Heart left ventricle (tissue), 16 donors: ENCODE measurements at regions not wholly inside any gene's neighbourhood (a gene's known extent, or its start where the extent isn't known, plus 50 kb on each side); places are given as distances from the start of the nearest gene placed in this dataset.

ENCODE experiments used
- ATAC-seq, 4 donors: fragments of 200-7000 bp; cut with Tn5 transposase; one replicate each; pipeline ENCODE4 v1.9.1; 2020 to 2022; ENCODE audit warnings: moderate library complexity in 4 of 4, mild to moderate bottlenecking in 3 of 4, moderate number of reproducible peaks in 1 of 4
- DNase-seq, 5 donors: peaks; one replicate each; pipeline ENCODE4 v3.0.0-alpha.2; 2020
- H3K27ac ChIP-seq, 12 donors: fragments of 200-600 bp; sonication (generic) in 4 of 12; one replicate each; pipeline versions ENCODE4 v1.5.0 to v1.8.0; 2016 to 2022; ENCODE audit warnings: mild to moderate bottlenecking in 2 of 12
- H3K27me3 ChIP-seq, 9 donors: fragments of 200-600 bp; sonication (generic) in 2 of 9; one replicate each; pipeline versions ENCODE4 v1.5.1 to v1.8.0; 2016 to 2022; ENCODE audit warnings: mild to moderate bottlenecking in 3 of 9
- H3K36me3 ChIP-seq, 9 donors: fragments of 200-600 bp; sonication (generic) in 2 of 9; one replicate each; pipeline versions ENCODE4 v1.5.0 to v1.8.0; 2018 to 2022; ENCODE audit warnings: mild to moderate bottlenecking in 2 of 9
- H3K4me1 ChIP-seq, 12 donors: fragments of 200-600 bp; sonication (generic) in 4 of 12; one replicate each; pipeline versions ENCODE4 v1.5.0 to v1.8.0; 2016 to 2022; ENCODE audit warnings: mild to moderate bottlenecking in 3 of 12
- H3K4me3 ChIP-seq, 12 donors: fragments of 200-600 bp; sonication (generic) in 4 of 12; one replicate each; pipeline versions ENCODE4 v1.5.0 to v1.8.0; 2017 to 2022; ENCODE audit warnings: mild to moderate bottlenecking in 9 of 12, moderate library complexity in 4 of 12
- H3K9me3 ChIP-seq, 12 donors: fragments of 200-600 bp; sonication (generic) in 4 of 12; one replicate each; pipeline versions ENCODE4 v1.5.0 to v1.8.0; 2016 to 2022; ENCODE audit warnings: mild to moderate bottlenecking in 1 of 12
- CTCF ChIP-seq, 12 donors: fragments of 200-600 bp; sonication (generic) in 4 of 12; IDR thresholded peaks; one replicate each; pipeline versions ENCODE4 v1.5.0 to v1.8.0; 2018 to 2022; ENCODE audit warnings: antibody characterized with exemption in 12 of 12, mild to moderate bottlenecking in 5 of 12
- POLR2A ChIP-seq, 2 donors: fragments of 450-650 bp; IDR thresholded peaks; one replicate each; pipeline ENCODE4 v1.6.1; 2017; ENCODE audit warnings: antibody characterized with exemption in 2 of 2, mild to moderate bottlenecking in 2 of 2, moderate library complexity in 2 of 2
- WGBS, 4 donors: extraction: QIAGEN DNeasy Blood & Tissue Kit in 2 of 4; methylation state at CpG; one replicate each; pipeline versions ENCODE4 v1.1.5 to v1.1.7; 2013 to 2018; 5-methylcytosine and 5-hydroxymethylcytosine counted together
- intact Hi-C, 10 donors: fragments of 100-400 bp; cut with DNase I; formaldehyde crosslinking; loops; one replicate each; pipeline versions ENCODE4 v1.11.1 to v1.14.2; 2022
- donor health status: ischemic (EF 13 %, LVEDD 7.1; RV severe dilation, severe dysfunction).
- donor health status: healthy with polysubstance abuse.
- donor health status: DM: no; HTN: yes; CAD: no.
- donor health status: DM: no; HTN: no; CAD: no.
- donor health status: ischemic (EF 25% LVEDD 6.9; RV normal size, moderate dysfunction).
- donor health status: ischemic (EF 25% LVEDD 5.7; RV mildly dilated, moderate dysfunction).
- donor health status: healthy.
- donor health status: DM: yes; HTN: yes; CAD: no.
- donor health status: ischemic (EF 35%, LVEDD 5.7; RV mildly dilated, moderate dysfunction).
- donor health status: nonischemic (EF 11% LVEDD 7.7; RV severe dilation, severe dysfunction).
- donor health status: DM: yes; HTN: yes; CAD: no.
- donor health status: PGD.
- donor health status: ischemic (EF 29% LVEDD 5.4; RV normal size, mild dysfunction).
- donor health status: nonischemic (EF 23%, LVEDD 6.1; RV moderate dilation, normal function).

- ATAC-seq (no peak), DNase-seq (peak in 2 of 5 donors; percentile 10)
- intact Hi-C loops = no loop called here
- Histone ChIP-seq H3K27ac (no peak overlapping the region), H3K4me1 (peaks cover 3 to 24% (median 16%) of the 10 kb centered on the region in 12 donors), H3K27me3 (no peaks in the 10 kb centered on the region), H3K9me3 (no peaks in the 10 kb centered on the region), H3K36me3 (no peaks in the 10 kb centered on the region), H3K4me3 (no peak overlapping the region)
- WGBS, 4 donors = 95 to 97% (median 96%) methylated on average over 10 of the region's 10 CpGs
- no peak for TF ChIP-seq CTCF (IDR thresholded peaks at IDR 0.05)
- no peak for TF ChIP-seq POLR2A (IDR thresholded peaks at IDR 0.05)
These were observed 65.8 kb upstream of the HS6ST1 start for GRCh38 chr2:128384446-128384845.

GRCh38 chr2:128384956-128385355, 66.3 kb upstream of the HS6ST1 start:
- ATAC-seq = no peak
- H3K4me3 ChIP-seq = no peak overlapping the region
- no peaks in the 10 kb centered on the region for H3K27me3 ChIP-seq
- TF ChIP-seq POLR2A (IDR thresholded peaks at IDR 0.05) (no peak), CTCF (IDR thresholded peaks at IDR 0.05) (no peak)
- 73 to 94% (median 87%) methylated on average over 5 to 10 of the region's 10 CpGs for WGBS, 4 donors
- H3K4me1 ChIP-seq = peaks cover 0 to 19% (median 11%) of the 10 kb centered on the region in 12 donors
- intact Hi-C loops = loop anchor here in 1 of 10 donors (5.0 kb wide), 1 partner anchor 58 kb away; no protein-coding TSS in a partner anchor
- H3K27ac ChIP-seq = no peak overlapping the region
- H3K36me3 ChIP-seq = no peaks in the 10 kb centered on the region
- H3K9me3 ChIP-seq = no peaks in the 10 kb centered on the region
- DNase-seq = peak in 2 of 5 donors; percentile 8 to 21

- TF ChIP-seq CTCF (IDR thresholded peaks at IDR 0.05) (no peak), POLR2A (IDR thresholded peaks at IDR 0.05) (no peak)
- WGBS, 4 donors = 93 to 97% (median 94%) methylated on average over 7 of the region's 7 CpGs
These were observed 66.7 kb upstream of the HS6ST1 start for GRCh38 chr2:128385365-128385764.

GRCh38 chr2:128386066-128386465, 67.4 kb upstream of the HS6ST1 start:
- H3K27me3 ChIP-seq = no peaks in the 10 kb centered on the region
- no peaks in the 10 kb centered on the region for H3K36me3 ChIP-seq
- no peak overlapping the region for H3K27ac ChIP-seq
- ATAC-seq (no peak), DNase-seq (peak in 2 of 5 donors; percentile 10 to 41)
- H3K4me3 ChIP-seq = no peak overlapping the region
- peaks cover 0 to 13% (median 3%) of the 10 kb centered on the region in 12 donors for H3K4me1 ChIP-seq
- WGBS, 4 donors = 88 to 94% (median 92%) methylated on average over 14 of the region's 14 CpGs
- H3K9me3 ChIP-seq = no peaks in the 10 kb centered on the region
- TF ChIP-seq CTCF (IDR thresholded peaks at IDR 0.05) = no peak
- no peak for TF ChIP-seq POLR2A (IDR thresholded peaks at IDR 0.05)
- intact Hi-C loops = loop anchor here in 1 of 10 donors (5.0 kb wide), 1 partner anchor 59 kb away; no protein-coding TSS in a partner anchor

More at GRCh38 chr2:128385365-128385764, 66.7 kb upstream of the HS6ST1 start:
- H3K9me3 ChIP-seq = no peaks in the 10 kb centered on the region
- DNase-seq (peak in 2 of 5 donors; percentile 14 to 30), ATAC-seq (no peak)
- H3K4me1 ChIP-seq = peaks cover 0 to 19% (median 9%) of the 10 kb centered on the region in 12 donors
- intact Hi-C loops = loop anchor here in 1 of 10 donors (5.0 kb wide), 1 partner anchor 58 kb away; no protein-coding TSS in a partner anchor
- H3K4me3 ChIP-seq = no peak overlapping the region
- no peak overlapping the region for H3K27ac ChIP-seq
- H3K27me3 ChIP-seq = no peaks in the 10 kb centered on the region
- H3K36me3 ChIP-seq = no peaks in the 10 kb centered on the region
